Activated CD4-positive, alpha-beta T cell treated with anti-CD3 and anti-CD28 coated beads for 24 hours (primary cell): ENCODE measurements at regions not wholly inside any gene's neighbourhood (a gene's known extent, or its start where the extent isn't known, plus 50 kb on each side); places are given as distances from the start of the nearest gene placed in this dataset.

Experiments used
- DNase-seq, 2 donors: peaks; one replicate each; pipeline ENCODE4 v3.0.0-alpha.2; 2020; ENCODE audit warnings: low read depth in 2 of 2

GRCh38 chr20:57856658-57857057, 146.8 kb upstream of the PMEPA1 start:
- DNase-seq: no peak

- DNase-seq: no peak
Observed at GRCh38 chr20:57851796-57852195, 142.0 kb upstream of the PMEPA1 start.

- no peak for DNase-seq
Observed at GRCh38 chr20:57851025-57851682, 141.3 kb upstream of the PMEPA1 start.

- DNase-seq: no peak
Observed at GRCh38 chr20:57849521-57850215, 139.9 kb upstream of the PMEPA1 start.

GRCh38 chr20:57849121-57849520, 139.3 kb upstream of the PMEPA1 start:
- no peak for DNase-seq

- DNase-seq: no peak
Observed at GRCh38 chr20:57848282-57848681, 138.5 kb upstream of the PMEPA1 start.

GRCh38 chr20:57847104-57847503, 137.3 kb upstream of the PMEPA1 start:
- no peak for DNase-seq

- no peak for DNase-seq
Observed at GRCh38 chr20:57844626-57845596, 135.1 kb upstream of the PMEPA1 start.

GRCh38 chr20:57843941-57844625, 134.3 kb upstream of the PMEPA1 start:
- no peak for DNase-seq

GRCh38 chr20:57842720-57843119, 132.9 kb upstream of the PMEPA1 start:
- DNase-seq: no peak

GRCh38 chr20:57841297-57841866, 131.6 kb upstream of the PMEPA1 start:
- no peak for DNase-seq

- DNase-seq: no peak
Observed at GRCh38 chr20:57840504-57841296, 130.9 kb upstream of the PMEPA1 start.

GRCh38 chr20:57840066-57840465, 130.3 kb upstream of the PMEPA1 start:
- no peak for DNase-seq

- no peak for DNase-seq
Observed at GRCh38 chr20:57838670-57839151, 128.9 kb upstream of the PMEPA1 start.

GRCh38 chr20:57837208-57838035, 127.6 kb upstream of the PMEPA1 start:
- DNase-seq: no peak

GRCh38 chr20:57835588-57836455, 126.0 kb upstream of the PMEPA1 start:
- DNase-seq: no peak

GRCh38 chr20:57835074-57835452, 125.2 kb upstream of the PMEPA1 start:
- DNase-seq: no peak

GRCh38 chr20:57834306-57835073, 124.7 kb upstream of the PMEPA1 start:
- no peak for DNase-seq
